ENCODE measurements at regions not wholly inside any gene's neighbourhood (a gene's known extent, or its start where the extent isn't known, plus 50 kb on each side); places are given as distances from the start of the nearest gene placed in this dataset.
A peak's percentile ranks its signal among the peaks of the same experiment; 100 is the strongest.

DNA sequence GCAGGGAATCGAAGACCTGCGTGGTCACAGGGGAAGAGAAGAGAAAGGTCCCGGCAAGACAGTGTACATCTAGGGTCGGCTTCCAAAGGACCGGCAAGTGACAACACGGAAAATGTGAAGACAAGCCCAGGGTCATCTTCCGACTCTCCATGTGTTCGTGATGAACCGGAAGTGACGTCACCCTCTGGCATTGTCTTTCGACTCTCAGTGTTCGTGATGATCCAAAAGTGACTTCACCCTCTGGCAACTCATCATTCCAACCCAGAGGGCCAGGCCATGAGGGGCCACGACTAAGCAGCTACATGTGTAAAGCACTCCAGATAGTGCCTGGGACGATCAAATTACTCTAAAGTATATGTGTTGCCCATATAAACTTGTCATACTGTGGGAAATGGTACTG is 290.8 kb downstream of the THBS2 start:
- Histone ChIP-seq H3K27ac (ENCODE audit: low read depth in 2 of 2, low read length in 2 of 2) (no peak overlapping the region), H3K27me3 (ENCODE audit: control insufficient read depth, insufficient read depth, low read length) (no peaks in the 10 kb centered on the region), H3K36me3 (ENCODE audit: control insufficient read depth in 2 of 3, insufficient read depth in 3 of 3, low read length in 3 of 3) (no peaks in the 10 kb centered on the region), H3K4me3 (ENCODE audit: low read length in 3 of 3) (no peak overlapping the region), H3K4me1 (ENCODE audit: control insufficient read depth in 2 of 3, insufficient read depth in 2 of 3, low read depth in 1 of 3, low read length in 3 of 3) (no peaks in the 10 kb centered on the region), H3K9me3 (ENCODE audit: control insufficient read depth in 2 of 3, insufficient read depth in 1 of 3, low read length in 3 of 3) (no peaks in the 10 kb centered on the region), H3K9ac (ENCODE audit: low read length in 3 of 3) (no peak overlapping the region)
- FAIRE-seq (no peak), DNase-seq (no peak)
- intact Hi-C loops (cut with DNase I), result no loop called here
- no peak for TF ChIP-seq CTCF (IDR thresholded peaks at IDR 0.05; ENCODE audit: borderline replicate concordance, extremely low read depth, insufficient read depth)

GRCh38 chr6:168961264-168961656 is 292.4 kb downstream of the THBS2 start:
- H3K4me1 ChIP-seq (ENCODE audit: control insufficient read depth in 2 of 3, insufficient read depth in 2 of 3, low read depth in 1 of 3, low read length in 3 of 3), result no peaks in the 10 kb centered on the region
- no peak for DNase-seq
- no peak overlapping the region for H3K9ac ChIP-seq (ENCODE audit: low read length in 3 of 3)
- H3K4me3 ChIP-seq (ENCODE audit: low read length in 3 of 3), result no peak overlapping the region
- H3K9me3 ChIP-seq (ENCODE audit: control insufficient read depth in 2 of 3, insufficient read depth in 1 of 3, low read length in 3 of 3), result no peaks in the 10 kb centered on the region
- H3K36me3 ChIP-seq (ENCODE audit: control insufficient read depth in 2 of 3, insufficient read depth in 3 of 3, low read length in 3 of 3), result no peaks in the 10 kb centered on the region
- intact Hi-C loops (cut with DNase I), result no loop called here
- TF ChIP-seq CTCF (IDR thresholded peaks at IDR 0.05; ENCODE audit: borderline replicate concordance, extremely low read depth, insufficient read depth), result no peak
- H3K27ac ChIP-seq (ENCODE audit: low read depth in 2 of 2, low read length in 2 of 2), result no peak overlapping the region
- H3K27me3 ChIP-seq (ENCODE audit: control insufficient read depth, insufficient read depth, low read length), result no peaks in the 10 kb centered on the region
- no peak for FAIRE-seq

GRCh38 chr6:168960551-168961263 is 292.9 kb downstream of the THBS2 start:
- FAIRE-seq (no peak), DNase-seq (peak in 1 of 5 donors; percentile 61)
- H3K9me3 ChIP-seq (ENCODE audit: control insufficient read depth in 2 of 3, insufficient read depth in 1 of 3, low read length in 3 of 3), result no peaks in the 10 kb centered on the region
- TF ChIP-seq CTCF (IDR thresholded peaks at IDR 0.05; ENCODE audit: borderline replicate concordance, extremely low read depth, insufficient read depth), result no peak
- no peak overlapping the region for H3K9ac ChIP-seq (ENCODE audit: low read length in 3 of 3)
- H3K27ac ChIP-seq (ENCODE audit: low read depth in 2 of 2, low read length in 2 of 2), result no peak overlapping the region
- no peaks in the 10 kb centered on the region for H3K27me3 ChIP-seq (ENCODE audit: control insufficient read depth, insufficient read depth, low read length)
- no peaks in the 10 kb centered on the region for H3K36me3 ChIP-seq (ENCODE audit: control insufficient read depth in 2 of 3, insufficient read depth in 3 of 3, low read length in 3 of 3)
- intact Hi-C loops (cut with DNase I), result no loop called here
- no peak overlapping the region for H3K4me3 ChIP-seq (ENCODE audit: low read length in 3 of 3)
- no peaks in the 10 kb centered on the region for H3K4me1 ChIP-seq (ENCODE audit: control insufficient read depth in 2 of 3, insufficient read depth in 2 of 3, low read depth in 1 of 3, low read length in 3 of 3)

GRCh38 chr6:168959696-168960095 is 293.9 kb downstream of the THBS2 start:
- no peaks in the 10 kb centered on the region for H3K4me1 ChIP-seq (ENCODE audit: control insufficient read depth in 2 of 3, insufficient read depth in 2 of 3, low read depth in 1 of 3, low read length in 3 of 3)
- no peaks in the 10 kb centered on the region for H3K9me3 ChIP-seq (ENCODE audit: control insufficient read depth in 2 of 3, insufficient read depth in 1 of 3, low read length in 3 of 3)
- H3K27ac ChIP-seq (ENCODE audit: low read depth in 2 of 2, low read length in 2 of 2), result no peak overlapping the region
- no peaks in the 10 kb centered on the region for H3K36me3 ChIP-seq (ENCODE audit: control insufficient read depth in 2 of 3, insufficient read depth in 3 of 3, low read length in 3 of 3)
- no peak overlapping the region for H3K9ac ChIP-seq (ENCODE audit: low read length in 3 of 3)
- no peaks in the 10 kb centered on the region for H3K27me3 ChIP-seq (ENCODE audit: control insufficient read depth, insufficient read depth, low read length)
- no peak for FAIRE-seq
- TF ChIP-seq CTCF (IDR thresholded peaks at IDR 0.05; ENCODE audit: borderline replicate concordance, extremely low read depth, insufficient read depth), result no peak
- no peak overlapping the region for H3K4me3 ChIP-seq (ENCODE audit: low read length in 3 of 3)
- DNase-seq, result no peak
- intact Hi-C loops (cut with DNase I), result no loop called here
